Motor neuron (in vitro differentiated cells): ENCODE measurements at regions not wholly inside any gene's neighbourhood (a gene's known extent, or its start where the extent isn't known, plus 50 kb on each side); places are given as distances from the start of the nearest gene placed in this dataset.

Experiments used
- ATAC-seq, 8 experiments: fragments of 200-7000 bp; cut with Tn5 transposase; replicated peaks in 6 of 8; 2 replicates each; pipeline ENCODE4 v1.8.0; 2021; ENCODE audit warnings: mild to moderate bottlenecking in 8 of 8, moderate library complexity in 8 of 8
- H3K27ac ChIP-seq, 2 donors: fragments of 250-450 bp; sonication (Bioruptor Pico); 2 replicates each; pipeline ENCODE4 v1.9.0; 2021; ENCODE audit warnings: antibody characterized with exemption in 2 of 2, mild to moderate bottlenecking in 2 of 2, moderate library complexity in 1 of 2
- H3K4me1 ChIP-seq, 2 donors: fragments of 250-450 bp; sonication (Bioruptor Pico); replicated peaks in 1 of 2; 2 replicates each; pipeline ENCODE4 v1.6.1; 2021; ENCODE audit warnings: antibody characterized with exemption in 2 of 2, mild to moderate bottlenecking in 2 of 2, moderate library complexity in 1 of 2
- H3K4me3 ChIP-seq, 5 donors: fragments of 250-450 bp; sonication (Bioruptor Pico); 2 replicates each; pipeline ENCODE4 v1.9.0; 2021; ENCODE audit warnings: antibody characterized with exemption in 5 of 5, mild to moderate bottlenecking in 5 of 5, moderate library complexity in 4 of 5
- WGBS, 10 experiments: fragments of 450-650 bp; shearing (Covaris generic); methylation state at CpG; one replicate each; pipeline ENCODE4 v1.0.0; 2022; 5-methylcytosine and 5-hydroxymethylcytosine counted together
- in situ Hi-C, 9 experiments: fragments of 400-800 bp; cut with MboI; loops; one replicate each; pipeline ENCODE4 v1.15.0; 2021; ENCODE audit warnings: low sequenced_read_pairs in 9 of 9, low pct_unique_long_range_greater_than_20kb in 2 of 9; ENCODE audit not compliant: unreplicated experiment in 9 of 9

DNA sequence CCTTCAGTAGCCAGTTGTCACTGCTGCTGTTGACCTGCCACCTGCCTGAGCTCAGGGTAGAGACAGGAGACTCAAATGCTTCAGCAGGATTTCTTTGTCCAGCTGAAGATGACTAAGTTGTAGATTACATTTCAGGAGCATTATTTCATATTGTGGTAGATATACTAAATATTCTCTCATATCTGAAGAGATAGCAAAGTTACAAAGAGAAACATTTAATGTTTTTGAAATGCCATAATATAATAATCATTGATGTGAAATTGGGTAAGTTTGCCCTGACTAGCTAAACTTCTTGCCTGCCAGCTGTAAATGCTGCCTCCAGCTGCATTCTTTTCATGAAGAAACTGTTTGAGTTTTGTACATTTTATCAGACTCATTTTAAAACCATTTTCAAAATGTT lies 247.6 kb upstream of the CNKSR2 start:
- no peak overlapping the region for H3K4me3 ChIP-seq
- H3K4me1 ChIP-seq, result no peaks in the 10 kb centered on the region
- H3K27ac ChIP-seq, result no peak overlapping the region
- no peak for ATAC-seq
- in situ Hi-C loops, result no loop called here

DNA sequence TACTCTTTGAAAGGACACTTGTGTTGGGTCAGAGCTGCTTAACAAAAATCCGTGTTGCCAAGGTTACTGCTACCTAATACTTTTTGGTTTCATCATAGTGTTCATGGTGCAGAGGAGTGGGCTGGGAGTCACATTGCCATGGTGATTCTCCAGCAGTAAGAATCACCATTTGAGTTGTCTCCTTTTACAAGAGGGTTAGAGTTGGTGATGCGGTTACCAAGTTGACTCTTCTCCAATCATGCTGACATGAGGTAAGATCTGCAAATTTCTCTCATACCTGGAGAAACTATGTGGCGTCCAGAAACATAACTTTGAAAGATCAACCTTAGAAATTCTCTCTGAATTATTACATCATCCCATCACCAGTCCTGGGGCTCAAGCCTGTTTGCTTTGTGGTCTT lies 242.9 kb upstream of the CNKSR2 start:
- Histone ChIP-seq H3K4me3 (no peak overlapping the region), H3K27ac (no peak overlapping the region), H3K4me1 (no peaks in the 10 kb centered on the region)
- ATAC-seq, result no peak
- WGBS, 10 experiments, result 40 to 100% (median 67%) methylated on average over 1 to 3 of the region's 3 CpGs; no CpG with 5 or more reads in 3 of the 10 experiments
- in situ Hi-C loops, result no loop called here

- ATAC-seq, result no peak
- in situ Hi-C loops, result no loop called here
- 0 to 100% (median 80%) methylated on average over 1 to 2 of the region's 2 CpGs; no CpG with 5 or more reads in 3 of the 10 experiments for WGBS, 10 experiments
- Histone ChIP-seq H3K4me1 (no peaks in the 10 kb centered on the region), H3K4me3 (no peak overlapping the region), H3K27ac (no peak overlapping the region)
Observed at GRCh38 chrX:21131786-21132185, 242.4 kb upstream of the CNKSR2 start.

DNA sequence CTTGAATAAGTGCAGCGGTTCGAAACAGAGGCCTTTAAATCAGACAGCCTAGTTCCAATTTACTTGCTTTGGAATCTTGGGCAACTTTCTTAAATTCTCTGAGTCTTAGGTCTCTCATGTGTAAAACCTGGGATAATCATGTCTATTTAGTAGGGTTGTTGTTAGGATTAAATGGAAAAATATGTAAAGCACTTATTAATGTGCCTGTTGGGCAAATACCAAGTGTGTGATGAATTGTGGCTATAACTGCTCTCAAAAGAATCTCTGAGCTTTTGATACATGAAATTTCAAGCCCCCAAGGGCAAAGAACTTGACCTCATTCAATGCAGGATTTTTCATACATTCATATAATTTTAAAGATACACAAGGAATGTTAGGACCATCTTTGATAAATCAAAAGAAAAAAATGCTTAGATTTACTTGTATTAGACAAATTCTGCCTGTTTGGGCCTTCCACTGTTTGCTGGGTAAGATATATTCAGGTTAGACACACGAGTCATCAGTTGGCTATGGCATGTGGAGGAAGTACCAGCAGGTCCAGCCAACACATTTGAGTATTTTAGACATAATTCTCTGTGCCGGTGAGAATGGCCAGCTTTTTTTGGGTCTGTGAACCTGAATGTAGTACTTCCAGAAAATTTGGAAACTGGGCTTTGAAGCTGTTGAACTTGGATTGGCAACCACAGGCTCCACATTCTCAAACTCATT lies 241.4 kb upstream of the CNKSR2 start:
- in situ Hi-C loops, result no loop called here
- WGBS, 10 experiments, result 34 to 86% (median 52%) methylated on average over 1 to 4 of the region's 4 CpGs; no CpG with 5 or more reads in 4 of the 10 experiments
- H3K4me1 ChIP-seq, result no peaks in the 10 kb centered on the region

GRCh38 chrX:21150208-21150607 lies 224.0 kb upstream of the CNKSR2 start:
- H3K4me3 ChIP-seq, result no peak overlapping the region
- peaks cover 0 to 4% of the 10 kb centered on the region in 2 donors for H3K4me1 ChIP-seq
- in situ Hi-C loops, result no loop called here
- WGBS, 10 experiments, result 50 to 83% (median 76%) methylated on average over 1 to 2 of the region's 3 CpGs; no CpG with 5 or more reads in 4 of the 10 experiments
- H3K27ac ChIP-seq, result no peak overlapping the region
- no peak for ATAC-seq

More for the DNA sequence above, 241.4 kb upstream of the CNKSR2 start:
- no peak overlapping the region for H3K4me3 ChIP-seq
- H3K27ac ChIP-seq, result no peak overlapping the region
- ATAC-seq, result no peak

GRCh38 chrX:21151051-21151450 lies 223.2 kb upstream of the CNKSR2 start:
- no peak overlapping the region for H3K4me3 ChIP-seq
- H3K27ac ChIP-seq, result no peak overlapping the region
- no peak for ATAC-seq
- in situ Hi-C loops, result no loop called here
- H3K4me1 ChIP-seq, result peaks cover 0 to 4% of the 10 kb centered on the region in 2 donors
- WGBS, 10 experiments, result 0% methylated on average over 1 of the region's 1 CpG; no CpG with 5 or more reads in 9 of the 10 experiments

DNA sequence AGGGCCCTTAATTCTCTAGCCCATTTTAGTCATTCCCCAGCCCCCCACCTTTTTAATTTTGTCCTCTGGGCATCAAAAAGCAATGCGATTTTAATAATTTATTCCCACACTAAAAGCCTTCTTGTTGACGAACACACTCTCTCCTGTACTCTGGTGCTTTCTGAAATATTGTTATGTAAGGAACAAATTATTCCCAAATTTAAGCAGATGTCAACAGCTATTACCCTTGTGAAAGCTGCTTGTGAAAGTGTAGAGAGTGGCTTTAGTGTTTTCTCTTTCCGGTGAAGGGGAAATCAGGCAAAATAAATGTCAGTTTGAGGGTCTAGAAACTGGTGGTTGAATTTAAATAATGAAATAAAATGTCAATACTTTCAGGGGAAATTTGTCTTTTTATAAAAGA lies 221.2 kb upstream of the CNKSR2 start:
- Histone ChIP-seq H3K27ac (no peak overlapping the region), H3K4me1 (peaks cover 0 to 4% of the 10 kb centered on the region in 2 donors), H3K4me3 (no peak overlapping the region)
- in situ Hi-C loops, result no loop called here
- ATAC-seq, result no peak
- 13 to 100% (median 61%) methylated on average over 1 to 3 of the region's 3 CpGs; no CpG with 5 or more reads in 3 of the 10 experiments for WGBS, 10 experiments

DNA sequence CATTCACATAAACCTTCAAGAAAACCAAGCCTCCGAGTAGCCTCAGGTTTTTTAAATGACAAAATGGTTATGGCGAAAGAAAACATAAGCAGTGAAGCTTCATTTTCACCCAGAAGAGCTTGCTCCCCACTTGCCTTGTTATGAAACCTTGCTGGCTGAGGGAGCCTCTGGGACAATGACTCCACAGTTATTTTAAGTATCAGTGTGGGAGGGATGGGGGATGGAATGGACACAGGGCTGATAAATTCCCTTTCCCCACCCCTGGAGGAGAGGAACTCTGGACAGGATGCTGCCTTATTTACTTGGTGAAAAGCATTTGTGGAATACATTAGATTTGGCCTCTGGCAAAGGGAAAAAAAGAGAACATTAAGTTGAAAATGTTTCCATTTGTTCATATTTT lies 220.7 kb upstream of the CNKSR2 start:
- Histone ChIP-seq H3K4me1 (peaks cover 0 to 4% of the 10 kb centered on the region in 2 donors), H3K27ac (no peak overlapping the region), H3K4me3 (no peak overlapping the region)
- WGBS, 10 experiments, result 20 to 48% (median 25%) methylated on average over 2 of the region's 2 CpGs; no CpG with 5 or more reads in 7 of the 10 experiments
- in situ Hi-C loops, result no loop called here
- peak in 1 of 8 experiments; percentile 40 for ATAC-seq

DNA sequence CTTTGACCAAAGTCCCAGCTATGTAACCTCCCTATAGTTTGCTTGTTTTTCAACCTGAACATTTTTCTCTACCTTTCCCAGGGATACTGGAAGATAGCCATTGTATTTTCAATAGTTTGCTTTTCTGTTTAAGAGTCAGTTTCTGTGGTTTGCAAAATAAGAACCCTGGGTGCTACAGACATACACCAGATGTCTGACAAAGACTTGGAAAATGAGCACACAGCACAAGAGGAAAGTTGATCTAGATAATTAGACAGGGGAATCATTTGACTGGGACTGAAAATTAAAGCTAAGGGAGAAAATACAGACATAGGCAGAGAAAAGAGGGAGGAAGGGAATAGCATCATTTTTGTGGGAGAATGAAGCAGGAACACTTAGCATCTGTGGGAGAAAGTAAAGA lies 218.3 kb upstream of the CNKSR2 start:
- Histone ChIP-seq H3K4me1 (peaks cover 0 to 4% of the 10 kb centered on the region in 2 donors), H3K4me3 (no peak overlapping the region), H3K27ac (no peak overlapping the region)
- in situ Hi-C loops, result no loop called here
- peak in 1 of 8 experiments; percentile 52 for ATAC-seq

GRCh38 chrX:21156632-21157031 lies 217.6 kb upstream of the CNKSR2 start:
- 20 to 67% (median 57%) methylated on average over 1 of the region's 1 CpG; no CpG with 5 or more reads in 7 of the 10 experiments for WGBS, 10 experiments
- in situ Hi-C loops, result no loop called here
- H3K27ac ChIP-seq, result no peak overlapping the region
- no peak overlapping the region for H3K4me3 ChIP-seq
- peaks cover 0 to 4% of the 10 kb centered on the region in 2 donors for H3K4me1 ChIP-seq
- peak in 1 of 8 experiments; percentile 56 for ATAC-seq

GRCh38 chrX:21158678-21159077 lies 215.5 kb upstream of the CNKSR2 start:
- in situ Hi-C loops, result no loop called here
- ATAC-seq, result no peak
- no peak overlapping the region for H3K4me3 ChIP-seq
- no peak overlapping the region for H3K27ac ChIP-seq
- H3K4me1 ChIP-seq, result peaks cover 0 to under 1% of the 10 kb centered on the region in 2 donors
- WGBS, 10 experiments, result 0 to 63% (median 21%) methylated on average over 1 to 4 of the region's 4 CpGs; no CpG with 5 or more reads in 3 of the 10 experiments

DNA sequence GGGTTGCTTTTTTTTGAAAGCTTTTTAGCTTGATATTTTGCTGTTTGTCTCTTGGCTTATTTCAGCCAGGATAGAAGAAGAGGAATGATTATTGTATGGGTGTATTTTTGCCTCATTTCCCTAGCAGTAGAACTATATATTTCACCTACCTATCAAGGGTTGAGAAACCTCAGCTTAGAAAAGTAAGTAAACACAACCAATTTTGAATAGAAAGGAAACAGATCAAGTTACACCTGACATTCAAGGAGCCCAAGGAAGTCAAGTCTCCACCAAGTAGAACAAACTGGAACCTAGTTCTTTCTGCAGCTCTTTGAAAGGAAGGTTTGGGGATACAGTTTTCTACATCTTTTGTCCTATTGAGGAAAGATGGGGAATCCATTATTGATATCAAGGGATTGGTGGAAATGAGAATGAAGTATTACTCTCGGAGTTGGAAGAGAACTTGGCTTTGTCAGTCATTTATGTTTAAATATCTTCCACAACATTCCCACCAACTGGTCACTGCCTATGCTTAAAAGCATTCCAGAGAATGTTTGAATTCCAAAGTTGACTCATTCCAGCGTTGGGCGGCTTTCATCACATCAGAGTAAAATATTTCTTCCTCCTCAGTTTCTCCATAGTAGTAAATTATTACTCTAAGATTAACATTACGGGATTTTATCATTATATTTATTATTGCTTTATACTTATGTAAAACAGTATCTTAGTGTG lies 207.8 kb upstream of the CNKSR2 start:
- Histone ChIP-seq H3K4me1 (no peaks in the 10 kb centered on the region), H3K27ac (no peak overlapping the region), H3K4me3 (no peak overlapping the region)
- peak in 3 of 8 experiments; percentile 41 to 54 (median 49) for ATAC-seq
- in situ Hi-C loops, result no loop called here
- 0 to 67% (median 40%) methylated on average over 1 to 3 of the region's 4 CpGs; no CpG with 5 or more reads in 5 of the 10 experiments for WGBS, 10 experiments

DNA sequence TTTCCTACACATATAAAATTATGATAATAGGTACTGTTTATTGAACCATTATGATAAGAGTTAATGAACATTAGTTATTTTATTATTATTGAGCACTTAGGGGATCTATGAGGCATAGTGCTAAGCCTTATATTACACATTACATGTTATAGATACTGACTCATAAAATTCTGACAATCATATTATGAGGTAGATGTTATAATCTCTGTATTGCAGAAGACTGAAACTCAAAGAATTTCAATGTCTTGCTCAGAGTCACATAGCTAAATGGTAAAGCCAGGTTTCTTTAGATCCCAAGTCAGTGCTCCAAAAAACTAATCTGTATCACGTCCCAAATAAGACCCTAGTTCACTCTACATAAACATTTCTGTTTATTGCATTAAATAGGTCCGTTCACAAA lies 207.2 kb upstream of the CNKSR2 start:
- H3K4me1 ChIP-seq, result no peaks in the 10 kb centered on the region
- H3K4me3 ChIP-seq, result no peak overlapping the region
- in situ Hi-C loops, result no loop called here
- H3K27ac ChIP-seq, result no peak overlapping the region
- no peak for ATAC-seq
- 34 to 77% methylated on average over 2 of the region's 2 CpGs; no CpG with 5 or more reads in 8 of the 10 experiments for WGBS, 10 experiments
